ENCODE measurements at regions not wholly inside any gene's neighbourhood (a gene's known extent, or its start where the extent isn't known, plus 50 kb on each side); places are given as distances from the start of the nearest gene placed in this dataset.
"Not testable (repeated sequence)": the region's sequence is repeated elsewhere in the genome, so short reads cannot be mapped to it uniquely, and the experiment has no call there.

DNA sequence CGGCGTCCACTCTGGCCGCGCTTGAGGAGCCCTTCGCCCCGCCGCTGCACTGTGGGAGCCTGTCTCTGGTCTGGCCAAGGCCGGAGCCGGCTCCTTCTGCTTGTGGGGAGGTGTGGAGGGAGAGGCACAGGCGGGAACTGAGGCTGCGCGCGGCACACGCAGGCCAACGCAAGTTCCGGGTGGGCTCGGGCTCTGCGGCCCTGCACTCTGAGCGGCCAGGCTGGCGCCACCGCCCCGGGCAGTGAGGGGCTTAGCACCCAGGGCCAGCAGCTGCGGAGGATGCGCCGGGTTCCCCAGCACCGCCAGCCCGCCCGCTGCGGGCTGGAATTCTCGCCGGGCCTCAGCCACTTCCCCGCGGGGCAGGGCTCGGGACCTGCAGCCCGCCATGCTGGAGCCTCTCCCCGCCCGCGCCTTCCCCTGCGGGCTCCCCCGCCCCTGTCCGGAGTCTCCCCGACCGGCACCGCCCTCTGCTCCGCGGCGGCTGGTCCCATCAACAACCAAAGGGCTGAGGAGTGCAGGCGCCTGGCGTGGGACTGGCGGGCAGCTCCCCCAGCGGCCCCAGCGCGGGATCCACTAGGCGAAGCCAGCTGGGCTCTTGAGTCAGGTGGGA is 921.2 kb upstream of the FOXG1 start:
- no peak overlapping the region for H3K4me3 ChIP-seq (ENCODE audit: low read depth, low read length)
- TF ChIP-seq, protein P1, sequence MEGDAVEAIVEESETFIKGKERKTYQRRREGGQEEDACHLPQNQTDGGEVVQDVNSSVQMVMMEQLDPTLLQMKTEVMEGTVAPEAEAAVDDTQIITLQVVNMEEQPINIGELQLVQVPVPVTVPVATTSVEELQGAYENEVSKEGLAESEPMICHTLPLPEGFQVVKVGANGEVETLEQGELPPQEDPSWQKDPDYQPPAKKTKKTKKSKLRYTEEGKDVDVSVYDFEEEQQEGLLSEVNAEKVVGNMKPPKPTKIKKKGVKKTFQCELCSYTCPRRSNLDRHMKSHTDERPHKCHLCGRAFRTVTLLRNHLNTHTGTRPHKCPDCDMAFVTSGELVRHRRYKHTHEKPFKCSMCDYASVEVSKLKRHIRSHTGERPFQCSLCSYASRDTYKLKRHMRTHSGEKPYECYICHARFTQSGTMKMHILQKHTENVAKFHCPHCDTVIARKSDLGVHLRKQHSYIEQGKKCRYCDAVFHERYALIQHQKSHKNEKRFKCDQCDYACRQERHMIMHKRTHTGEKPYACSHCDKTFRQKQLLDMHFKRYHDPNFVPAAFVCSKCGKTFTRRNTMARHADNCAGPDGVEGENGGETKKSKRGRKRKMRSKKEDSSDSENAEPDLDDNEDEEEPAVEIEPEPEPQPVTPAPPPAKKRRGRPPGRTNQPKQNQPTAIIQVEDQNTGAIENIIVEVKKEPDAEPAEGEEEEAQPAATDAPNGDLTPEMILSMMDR (IDR thresholded peaks at IDR 0.05): no peak
- H2AFZ ChIP-seq: no peak overlapping the region
- no peak overlapping the region for H3K27ac ChIP-seq
- H3K9ac ChIP-seq: no peak overlapping the region
- H3K79me2 ChIP-seq: no peaks in the 10 kb centered on the region
- H3K27me3 ChIP-seq (ENCODE audit: control insufficient read depth, insufficient read depth, low read length): no peaks in the 10 kb centered on the region
- no peaks in the 10 kb centered on the region for H3K9me3 ChIP-seq (ENCODE audit: control insufficient read depth, low read length)
- no peak overlapping the region for H3K4me2 ChIP-seq (ENCODE audit: low read length)
- H3K4me1 ChIP-seq: no peaks in the 10 kb centered on the region
- H3K36me3 ChIP-seq (ENCODE audit: control insufficient read depth, insufficient read depth, low read length): no peaks in the 10 kb centered on the region

DNA sequence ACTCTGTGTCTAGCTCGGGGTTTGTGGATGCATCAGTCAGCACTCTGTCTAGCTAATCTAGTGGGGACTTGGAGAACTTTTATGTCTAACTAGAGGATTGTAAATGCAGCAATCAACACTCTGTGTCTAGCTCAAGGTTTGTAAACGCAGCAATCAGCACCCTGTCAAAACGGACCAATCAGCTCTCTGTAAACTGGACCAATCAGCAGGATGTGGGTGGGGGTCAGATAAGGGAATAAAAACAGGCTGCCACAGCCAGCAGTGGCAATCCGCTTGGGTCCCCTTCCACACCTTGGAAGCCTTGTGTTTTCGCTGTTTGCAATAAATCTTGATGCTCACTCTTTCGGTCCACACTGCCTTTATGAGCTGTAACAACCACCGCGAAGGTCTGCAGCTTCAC is 920.7 kb upstream of the FOXG1 start:
- Histone ChIP-seq H3K4me3 (ENCODE audit: low read depth, low read length) (no peak overlapping the region), H3K9me3 (ENCODE audit: control insufficient read depth, low read length) (no peaks in the 10 kb centered on the region), H3K9ac (no peak overlapping the region), H3K36me3 (ENCODE audit: control insufficient read depth, insufficient read depth, low read length) (no peaks in the 10 kb centered on the region), H3K27ac (no peak overlapping the region), H3K79me2 (no peaks in the 10 kb centered on the region), H3K4me2 (ENCODE audit: low read length) (no peak overlapping the region), H2AFZ (no peak overlapping the region), H3K4me1 (no peaks in the 10 kb centered on the region), H3K27me3 (ENCODE audit: control insufficient read depth, insufficient read depth, low read length) (no peaks in the 10 kb centered on the region)
- TF ChIP-seq, protein P1 (IDR thresholded peaks at IDR 0.05): no peak

DNA sequence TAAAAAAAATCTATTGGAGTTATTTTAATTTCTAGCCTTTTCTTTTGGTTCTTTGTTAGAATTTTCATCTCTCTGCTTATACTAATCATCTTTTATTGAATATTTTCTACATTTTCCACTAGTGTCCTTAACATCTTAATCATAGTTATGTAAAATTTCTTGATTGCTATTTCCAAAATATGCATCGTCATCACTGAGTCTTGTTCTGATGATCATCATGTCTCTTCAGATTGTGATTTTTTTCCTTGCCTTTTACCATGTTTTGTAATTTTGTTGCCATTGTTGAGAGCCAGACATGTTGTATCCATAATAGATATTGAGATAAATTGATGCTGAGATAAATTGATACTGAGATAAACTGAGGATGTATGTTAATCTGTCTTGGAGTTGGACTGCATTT is 919.1 kb upstream of the FOXG1 start:
- not testable (repeated sequence) for H3K36me3 ChIP-seq (ENCODE audit: control insufficient read depth, insufficient read depth, low read length); H3K9me3 ChIP-seq (ENCODE audit: control insufficient read depth, low read length); H3K27me3 ChIP-seq (ENCODE audit: control insufficient read depth, insufficient read depth, low read length); H3K4me3 ChIP-seq (ENCODE audit: low read depth, low read length); H3K4me2 ChIP-seq (ENCODE audit: low read length); H3K4me1 ChIP-seq; H3K9ac ChIP-seq; H3K79me2 ChIP-seq; H2AFZ ChIP-seq; H3K27ac ChIP-seq

DNA sequence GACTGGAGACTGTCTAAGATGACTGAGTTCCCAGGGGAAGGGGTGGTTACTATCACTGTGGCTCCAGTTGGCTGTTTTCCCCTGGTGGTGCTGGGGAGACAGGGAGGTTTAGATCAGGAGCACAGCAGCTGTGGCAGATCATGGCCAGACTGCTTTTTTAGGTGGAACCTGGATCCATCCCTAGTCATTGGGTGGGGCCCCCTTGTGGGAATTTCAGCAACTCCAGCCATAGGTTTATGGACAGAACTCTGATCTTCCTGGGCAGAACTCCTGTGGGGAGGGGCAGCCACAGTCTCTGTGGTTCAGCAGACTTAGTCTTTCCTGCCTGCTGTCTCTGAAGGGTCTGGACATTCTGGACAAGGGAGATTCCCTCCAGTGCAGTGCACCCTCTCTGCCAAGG is 917.4 kb upstream of the FOXG1 start:
- not testable (repeated sequence) for H3K79me2 ChIP-seq; H2AFZ ChIP-seq; H3K4me3 ChIP-seq (ENCODE audit: low read depth, low read length); H3K27ac ChIP-seq; H3K9ac ChIP-seq; H3K9me3 ChIP-seq (ENCODE audit: control insufficient read depth, low read length); H3K27me3 ChIP-seq (ENCODE audit: control insufficient read depth, insufficient read depth, low read length); H3K36me3 ChIP-seq (ENCODE audit: control insufficient read depth, insufficient read depth, low read length); H3K4me1 ChIP-seq; H3K4me2 ChIP-seq (ENCODE audit: low read length)

DNA sequence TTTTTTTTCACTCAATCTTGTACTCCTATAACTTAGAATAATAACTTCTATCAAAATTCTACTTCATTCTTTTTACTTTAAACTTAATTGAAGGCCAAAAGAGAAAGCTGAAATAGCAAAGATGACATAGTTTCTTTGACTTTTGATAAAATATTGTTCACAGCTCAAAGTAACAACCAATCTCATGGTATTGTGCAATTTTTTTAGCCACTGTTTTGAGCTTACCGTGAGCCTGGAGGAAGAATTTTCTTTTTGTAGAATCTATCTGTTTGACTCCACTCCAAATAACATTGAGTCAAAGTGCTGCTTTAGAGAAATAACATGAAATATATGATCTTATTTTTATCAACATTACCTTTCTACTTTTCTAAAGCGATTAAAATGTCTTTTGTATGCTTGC is 903.9 kb upstream of the FOXG1 start:
- TF ChIP-seq, protein P1 (IDR thresholded peaks at IDR 0.05): no peak
- Histone ChIP-seq H3K27ac (no peak overlapping the region), H3K4me1 (no peaks in the 10 kb centered on the region), H3K79me2 (no peaks in the 10 kb centered on the region), H3K4me2 (ENCODE audit: low read length) (no peak overlapping the region), H3K9me3 (ENCODE audit: control insufficient read depth, low read length) (no peaks in the 10 kb centered on the region), H2AFZ (no peak overlapping the region), H3K9ac (no peak overlapping the region), H3K4me3 (ENCODE audit: low read depth, low read length) (no peak overlapping the region), H3K27me3 (ENCODE audit: control insufficient read depth, insufficient read depth, low read length) (no peaks in the 10 kb centered on the region), H3K36me3 (ENCODE audit: control insufficient read depth, insufficient read depth, low read length) (no peaks in the 10 kb centered on the region)

DNA sequence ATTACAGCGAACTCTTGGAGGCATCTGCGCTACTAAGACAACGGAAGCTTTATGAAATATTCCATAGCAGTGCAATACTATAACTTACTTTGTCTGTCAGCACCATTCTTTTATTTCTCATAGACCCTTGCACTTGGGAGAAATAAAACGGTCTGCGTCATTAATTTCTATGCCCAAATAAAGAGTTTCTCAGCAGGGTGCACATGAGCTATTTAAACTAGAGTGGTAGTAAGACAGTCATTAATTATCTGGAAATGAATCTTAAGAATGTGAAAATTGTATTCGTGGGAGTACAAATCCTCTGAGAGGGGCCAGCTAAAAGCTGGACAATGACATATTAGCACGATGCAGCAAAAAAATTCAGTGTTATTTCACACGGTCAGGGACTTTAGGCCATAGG is 903.4 kb upstream of the FOXG1 start:
- Histone ChIP-seq H3K4me3 (ENCODE audit: low read depth, low read length) (no peak overlapping the region), H3K27ac (no peak overlapping the region), H3K27me3 (ENCODE audit: control insufficient read depth, insufficient read depth, low read length) (no peaks in the 10 kb centered on the region), H3K9me3 (ENCODE audit: control insufficient read depth, low read length) (no peaks in the 10 kb centered on the region), H3K4me1 (no peaks in the 10 kb centered on the region), H3K4me2 (ENCODE audit: low read length) (no peak overlapping the region), H3K9ac (no peak overlapping the region), H2AFZ (no peak overlapping the region), H3K36me3 (ENCODE audit: control insufficient read depth, insufficient read depth, low read length) (no peaks in the 10 kb centered on the region), H3K79me2 (no peaks in the 10 kb centered on the region)
- TF ChIP-seq, protein P1 (IDR thresholded peaks at IDR 0.05): no peak

Measured in parathyroid adenoma (tissue), 2 donors.